PC-3 (cell line): ENCODE measurements at regions not wholly inside any gene's neighbourhood (a gene's known extent, or its start where the extent isn't known, plus 50 kb on each side); places are given as distances from the start of the nearest gene placed in this dataset.

Experiments used
- ATAC-seq: fragments of 200-7000 bp; cut with Tn5 transposase; 2 replicates; pipeline ENCODE4 v1.9.1; 2020; ENCODE audit warnings: mild to moderate bottlenecking, moderate library complexity
- BruUV-seq: library from RNA; stranded (reverse); fragments of 400-500 nt; replicated peaks from 2 replicates; lab custom pipeline; 2021; lab: Mats Ljungman, UMichigan
- CTCF ChIA-PET: fragments of 300-600 bp; sonication (Branson Sonifier 250); formaldehyde crosslinking; loops from one replicate; lab custom pipeline; 2022; ENCODE audit warnings: antibody characterized with exemption; lab: Charles Lee
- POLR2A ChIA-PET: fragments of 300-600 bp; sonication (Branson Sonifier 250); formaldehyde crosslinking; loops from one replicate; lab custom pipeline; 2022; ENCODE audit warnings: antibody characterized with exemption; ENCODE audit not compliant: unreplicated experiment; lab: Charles Lee
- DNase-seq: peaks from one replicate; pipeline ENCODE4 v3.0.0-alpha.2; 2015
- H2AFZ ChIP-seq: fragments of 300-600 bp; sonication (generic); 2 replicates; pipeline ENCODE4 v1.6.0; 2016; ENCODE audit warnings: antibody characterized with exemption, low read length
- H3F3A ChIP-seq: fragments of 300-600 bp; sonication (generic); one replicate; pipeline ENCODE4 v1.6.0; 2017; ENCODE audit warnings: antibody characterized with exemption, low read length, control low read depth, mild to moderate bottlenecking; ENCODE audit not compliant: unreplicated experiment
- H3K27ac ChIP-seq: fragments of 300-600 bp; sonication (generic); 2 replicates; pipeline ENCODE4 v1.5.1; 2016; ENCODE audit warnings: mild to moderate bottlenecking, low read length
- H3K27me3 ChIP-seq: fragments of 300-600 bp; sonication (generic); 2 replicates; pipeline ENCODE4 v1.6.1; 2016; ENCODE audit warnings: low read length, mixed read lengths
- H3K36me3 ChIP-seq: fragments of 300-600 bp; sonication (generic); 2 replicates; pipeline ENCODE4 v1.6.1; 2016; ENCODE audit warnings: low read depth, mixed run types, low read length, mixed read lengths
- H3K4me1 ChIP-seq: fragments of 300-600 bp; sonication (generic); 2 replicates; pipeline ENCODE4 v1.5.1; 2016; ENCODE audit warnings: low read length; ENCODE audit not compliant: insufficient read depth
- H3K4me2 ChIP-seq: fragments of 300-600 bp; sonication (generic); 2 replicates; pipeline ENCODE4 v1.6.0; 2016; ENCODE audit warnings: low read length
- H3K4me3 ChIP-seq: fragments of 300-600 bp; sonication (generic); 2 replicates; pipeline ENCODE4 v1.5.1; 2016; ENCODE audit warnings: mild to moderate bottlenecking, low read length, mixed read lengths
- H3K79me2 ChIP-seq: fragments of 300-600 bp; sonication (generic); 2 replicates; pipeline ENCODE4 v1.6.1; 2017; ENCODE audit warnings: low read length, mixed read lengths
- H3K9ac ChIP-seq: fragments of 300-600 bp; sonication (generic); 2 replicates; pipeline ENCODE4 v1.6.0; 2016; ENCODE audit warnings: mild to moderate bottlenecking, low read length
- H3K9me2 ChIP-seq: fragments of 300-600 bp; sonication (generic); replicated peaks from 2 replicates; pipeline ENCODE4 v1.6.1; 2016; ENCODE audit warnings: mixed run types, low read length, mixed read lengths
- H3K9me3 ChIP-seq: fragments of 300-600 bp; sonication (generic); 2 replicates; pipeline ENCODE4 v1.6.1; 2016; ENCODE audit warnings: low read length, mixed read lengths
- H4K20me1 ChIP-seq: fragments of 300-600 bp; sonication (generic); 2 replicates; pipeline ENCODE4 v1.6.1; 2016; ENCODE audit warnings: low read length, mixed read lengths
- EZH2 ChIP-seq: fragments of 300-600 bp; sonication (generic); IDR thresholded peaks from one replicate; pipeline ENCODE4 v1.6.1; 2017; ENCODE audit warnings: antibody characterized with exemption, mild to moderate bottlenecking, low read length; ENCODE audit not compliant: unreplicated experiment
- EZH2phosphoT487 ChIP-seq: fragments of 300-600 bp; sonication (generic); IDR thresholded peaks from 2 replicates; pipeline ENCODE4 v1.6.1; 2018; ENCODE audit warnings: mild to moderate bottlenecking, antibody characterized with exemption, low read length, borderline replicate concordance
- intact Hi-C: fragments of 100-400 bp; cut with micrococcal nuclease; formaldehyde crosslinking; loops from 2 replicates; pipeline ENCODE4 v1.9.0; 2023
- TF ChIP-seq, protein P1 (sequence below): fragments of 300-600 bp; sonication (generic); conservative IDR thresholded peaks from 2 replicates; pipeline ENCODE4 v1.5.1; 2017; ENCODE audit warnings: antibody characterized with exemption, low read depth, mild to moderate bottlenecking, low read length

GRCh38 chr2:59575191-59575590, 978.3 kb downstream of the BCL11A start:
- intact Hi-C loops: no loop called here
- Histone ChIP-seq H3K9me2 (no peaks in the 10 kb centered on the region), H4K20me1 (no peaks in the 10 kb centered on the region), H3K4me3 (no peak overlapping the region), H3K27ac (no peak overlapping the region), H2AFZ (no peak overlapping the region), H3K27me3 (peaks cover 3% of the 10 kb centered on the region; the same call in 1 of the 2 replicates), H3K4me2 (no peak overlapping the region), H3K79me2 (no peaks in the 10 kb centered on the region), H3K9ac (no peak overlapping the region), H3K36me3 (no peaks in the 10 kb centered on the region), H3K4me1 (no peaks in the 10 kb centered on the region), H3K9me3 (no peaks in the 10 kb centered on the region), H3F3A (no peaks in the 10 kb centered on the region)
- ChIA-PET CTCF (no interaction called here), POLR2A (no interaction called here)
- BruUV-seq: no TSS peak
- TF ChIP-seq EZH2phosphoT487 (no peak), EZH2 (no peak)
- TF ChIP-seq, protein P1, sequence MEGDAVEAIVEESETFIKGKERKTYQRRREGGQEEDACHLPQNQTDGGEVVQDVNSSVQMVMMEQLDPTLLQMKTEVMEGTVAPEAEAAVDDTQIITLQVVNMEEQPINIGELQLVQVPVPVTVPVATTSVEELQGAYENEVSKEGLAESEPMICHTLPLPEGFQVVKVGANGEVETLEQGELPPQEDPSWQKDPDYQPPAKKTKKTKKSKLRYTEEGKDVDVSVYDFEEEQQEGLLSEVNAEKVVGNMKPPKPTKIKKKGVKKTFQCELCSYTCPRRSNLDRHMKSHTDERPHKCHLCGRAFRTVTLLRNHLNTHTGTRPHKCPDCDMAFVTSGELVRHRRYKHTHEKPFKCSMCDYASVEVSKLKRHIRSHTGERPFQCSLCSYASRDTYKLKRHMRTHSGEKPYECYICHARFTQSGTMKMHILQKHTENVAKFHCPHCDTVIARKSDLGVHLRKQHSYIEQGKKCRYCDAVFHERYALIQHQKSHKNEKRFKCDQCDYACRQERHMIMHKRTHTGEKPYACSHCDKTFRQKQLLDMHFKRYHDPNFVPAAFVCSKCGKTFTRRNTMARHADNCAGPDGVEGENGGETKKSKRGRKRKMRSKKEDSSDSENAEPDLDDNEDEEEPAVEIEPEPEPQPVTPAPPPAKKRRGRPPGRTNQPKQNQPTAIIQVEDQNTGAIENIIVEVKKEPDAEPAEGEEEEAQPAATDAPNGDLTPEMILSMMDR: no peak
- no peak for DNase-seq
- no peak for ATAC-seq

- DNase-seq: no peak
- no TSS peak for BruUV-seq
- H3K79me2 ChIP-seq: no peaks in the 10 kb centered on the region
- H3K9me3 ChIP-seq: no peaks in the 10 kb centered on the region
- no peaks in the 10 kb centered on the region for H3K9me2 ChIP-seq
- no peaks in the 10 kb centered on the region for H4K20me1 ChIP-seq
- no peak overlapping the region for H3K9ac ChIP-seq
- CTCF ChIA-PET: no interaction called here
- intact Hi-C loops: no loop called here
- no peak for ATAC-seq
- H3K27me3 ChIP-seq: no peaks in the 10 kb centered on the region; the same call in 1 of the 2 replicates
- no peak overlapping the region for H3K4me3 ChIP-seq
- H3K36me3 ChIP-seq: no peaks in the 10 kb centered on the region
- TF ChIP-seq EZH2 (no peak), EZH2phosphoT487 (no peak)
- TF ChIP-seq, protein P1: no peak
- H3K27ac ChIP-seq: no peak overlapping the region
- H2AFZ ChIP-seq: no peak overlapping the region
- POLR2A ChIA-PET: no interaction called here
- H3K4me2 ChIP-seq: no peak overlapping the region
- H3K4me1 ChIP-seq: no peaks in the 10 kb centered on the region
- no peaks in the 10 kb centered on the region for H3F3A ChIP-seq
Observed at GRCh38 chr2:59572227-59572626, 981.2 kb downstream of the BCL11A start.

GRCh38 chr2:59570818-59571217, 982.6 kb downstream of the BCL11A start:
- POLR2A ChIA-PET: no interaction called here

More at GRCh38 chr2:59570818-59571217, 982.6 kb downstream of the BCL11A start:
- H2AFZ ChIP-seq: no peak overlapping the region
- no peaks in the 10 kb centered on the region; the same call in 1 of the 2 replicates for H3K27me3 ChIP-seq
- no peak overlapping the region for H3K27ac ChIP-seq
- H3K79me2 ChIP-seq: no peaks in the 10 kb centered on the region
- no peaks in the 10 kb centered on the region for H3F3A ChIP-seq
- no peaks in the 10 kb centered on the region for H4K20me1 ChIP-seq
- CTCF ChIA-PET: no interaction called here
- intact Hi-C loops: no loop called here
- TF ChIP-seq, protein P1: no peak
- TF ChIP-seq EZH2phosphoT487: no peak
- TF ChIP-seq EZH2: no peak
- no peak overlapping the region for H3K4me2 ChIP-seq
- H3K9me3 ChIP-seq: no peaks in the 10 kb centered on the region
- BruUV-seq: no TSS peak
- no peaks in the 10 kb centered on the region for H3K9me2 ChIP-seq
- no peaks in the 10 kb centered on the region for H3K4me1 ChIP-seq
- no peak overlapping the region for H3K4me3 ChIP-seq
- no peak overlapping the region for H3K9ac ChIP-seq
- ATAC-seq: no peak
- no peak for DNase-seq
- no peaks in the 10 kb centered on the region for H3K36me3 ChIP-seq
